Stimulated activated CD8-positive, alpha-beta memory T cell treated with anti-CD3 and anti-CD28 coated beads, Interleukin-12 subunit alpha, Interleukin-12 subunit beta, amount 100 ng/mL, for 1 hour (primary cell): ENCODE measurements at regions not wholly inside any gene's neighbourhood (a gene's known extent, or its start where the extent isn't known, plus 50 kb on each side); places are given as distances from the start of the nearest gene placed in this dataset.
"Not testable (repeated sequence)": the region's sequence is repeated elsewhere in the genome, so short reads cannot be mapped to it uniquely, and the experiment has no call there.

ENCODE experiments used
- DNase-seq: peaks from one replicate; pipeline ENCODE4 v3.0.0-alpha.2; 2020; ENCODE audit warnings: low read depth

- DNase-seq = no peak
Observed at GRCh38 chr6:155765275-155766194, 309.9 kb upstream of the NOX3 start.

GRCh38 chr6:155762649-155763048 is 307.0 kb upstream of the NOX3 start:
- DNase-seq = no peak

- DNase-seq = no peak
Observed at GRCh38 chr6:155755452-155755851, 299.8 kb upstream of the NOX3 start.

- DNase-seq = not testable (repeated sequence)
Observed at GRCh38 chr6:155748778-155749177, 293.1 kb upstream of the NOX3 start.

GRCh38 chr6:155747491-155747890 is 291.9 kb upstream of the NOX3 start:
- DNase-seq = no peak

GRCh38 chr6:155740781-155741399 is 285.3 kb upstream of the NOX3 start:
- DNase-seq = no peak

GRCh38 chr6:155738602-155739105 is 283.0 kb upstream of the NOX3 start:
- no peak for DNase-seq

- no peak for DNase-seq
Observed at GRCh38 chr6:155717374-155717773, 261.7 kb upstream of the NOX3 start.

- no peak for DNase-seq
Observed at GRCh38 chr6:155710704-155711103, 255.1 kb upstream of the NOX3 start.

- DNase-seq = no peak
Observed at GRCh38 chr6:155709262-155709661, 253.6 kb upstream of the NOX3 start.

- no peak for DNase-seq
Observed at GRCh38 chr6:155708100-155708499, 252.5 kb upstream of the NOX3 start.

- DNase-seq = no peak
Observed at GRCh38 chr6:155706806-155707205, 251.2 kb upstream of the NOX3 start.

- no peak for DNase-seq
Observed at GRCh38 chr6:155706341-155706740, 250.7 kb upstream of the NOX3 start.

- no peak for DNase-seq
Observed at GRCh38 chr6:155701342-155701741, 245.7 kb upstream of the NOX3 start.

GRCh38 chr6:155695495-155695894 is 239.9 kb upstream of the NOX3 start:
- DNase-seq = no peak

GRCh38 chr6:155694419-155694790 is 238.8 kb upstream of the NOX3 start:
- DNase-seq = no peak

GRCh38 chr6:155693573-155694418 is 238.2 kb upstream of the NOX3 start:
- DNase-seq = no peak

GRCh38 chr6:155690820-155691219 is 235.2 kb upstream of the NOX3 start:
- DNase-seq = no peak

GRCh38 chr6:155687645-155688044 is 232.0 kb upstream of the NOX3 start:
- DNase-seq = no peak

- no peak for DNase-seq
Observed at GRCh38 chr6:155684416-155685196, 229.0 kb upstream of the NOX3 start.

GRCh38 chr6:155678361-155678760 is 222.7 kb upstream of the NOX3 start:
- no peak for DNase-seq

- no peak for DNase-seq
Observed at GRCh38 chr6:155676346-155676745, 220.7 kb upstream of the NOX3 start.
